ENCODE measurements at regions not wholly inside any gene's neighbourhood (a gene's known extent, or its start where the extent isn't known, plus 50 kb on each side); places are given as distances from the start of the nearest gene placed in this dataset.

DNA sequence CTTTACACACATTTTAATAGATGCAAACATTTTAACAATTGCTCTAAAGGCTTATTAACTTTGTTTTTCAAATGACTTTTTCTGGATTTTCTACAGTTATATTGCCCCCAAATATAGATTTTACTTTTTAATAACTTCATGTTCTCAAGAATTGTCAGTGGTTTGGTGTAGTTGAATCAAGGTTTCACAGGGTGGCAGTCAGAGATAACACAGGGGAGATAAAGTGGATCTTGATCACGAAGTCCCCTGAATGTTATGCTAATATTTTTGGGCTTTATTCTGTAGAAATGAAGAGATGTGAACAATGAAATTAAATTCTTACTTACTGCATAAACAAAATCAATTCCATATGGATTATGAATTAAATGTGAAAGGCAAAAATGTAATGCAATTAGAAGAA, 248.1 kb downstream of the AEBP2 start:
- H3K36me3 ChIP-seq (ENCODE audit: control insufficient read depth in 4 of 4, insufficient read depth in 3 of 4, low read depth in 1 of 4, low read length in 3 of 4): no peaks in the 10 kb centered on the region
- no peaks in the 10 kb centered on the region for H3K9me3 ChIP-seq (ENCODE audit: control insufficient read depth in 4 of 4, low read length in 3 of 4)
- no peaks in the 10 kb centered on the region for H3K4me1 ChIP-seq (ENCODE audit: control insufficient read depth in 4 of 4, insufficient read depth in 4 of 4, low read length in 3 of 4)
- no peak overlapping the region for H3K27ac ChIP-seq (ENCODE audit: low read depth in 1 of 2, low read length in 2 of 2)
- H3K9ac ChIP-seq (ENCODE audit: low read depth in 1 of 2, low read length in 2 of 2): no peak overlapping the region
- H3K4me3 ChIP-seq (ENCODE audit: low read depth in 1 of 3, low read length in 3 of 3): no peak overlapping the region
- H3K27me3 ChIP-seq (ENCODE audit: control insufficient read depth in 4 of 4, insufficient read depth in 4 of 4, low read length in 3 of 4): no peaks in the 10 kb centered on the region
- no peak for DNase-seq (ENCODE audit: low spot score)
- WGBS: 91% methylated on average over 1 of the region's 1 CpG
- no peak for TF ChIP-seq FOXA1 (IDR thresholded peaks at IDR 0.05)
- TF ChIP-seq TAF1 (conservative IDR thresholded peaks at IDR 0.05): no peak
- no peak for TF ChIP-seq ZBTB33 (IDR thresholded peaks at IDR 0.05)
- no peak for TF ChIP-seq CTCF (IDR thresholded peaks at IDR 0.05; ENCODE audit: low read depth, low read length, missing input control)
- TF ChIP-seq RAD21 (IDR thresholded peaks at IDR 0.05): no peak
- TF ChIP-seq HNF4G (IDR thresholded peaks at IDR 0.05): no peak
- no peak for TF ChIP-seq GABPA (IDR thresholded peaks at IDR 0.05 in 1 of 2, conservative IDR thresholded peaks at IDR 0.05 in 1 of 2)
- TF ChIP-seq YY1 (IDR thresholded peaks at IDR 0.05): no peak
- TF ChIP-seq, protein P1, sequence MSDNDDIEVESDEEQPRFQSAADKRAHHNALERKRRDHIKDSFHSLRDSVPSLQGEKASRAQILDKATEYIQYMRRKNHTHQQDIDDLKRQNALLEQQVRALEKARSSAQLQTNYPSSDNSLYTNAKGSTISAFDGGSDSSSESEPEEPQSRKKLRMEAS (IDR thresholded peaks at IDR 0.05): no peak
- no peak for TF ChIP-seq HNF4A (conservative IDR thresholded peaks at IDR 0.05)

- WGBS: 97% methylated on average over 1 of the region's 1 CpG
- Histone ChIP-seq H3K4me1 (ENCODE audit: control insufficient read depth in 4 of 4, insufficient read depth in 4 of 4, low read length in 3 of 4) (no peaks in the 10 kb centered on the region), H3K27me3 (ENCODE audit: control insufficient read depth in 4 of 4, insufficient read depth in 4 of 4, low read length in 3 of 4) (no peaks in the 10 kb centered on the region), H3K36me3 (ENCODE audit: control insufficient read depth in 4 of 4, insufficient read depth in 3 of 4, low read depth in 1 of 4, low read length in 3 of 4) (no peaks in the 10 kb centered on the region), H3K9ac (ENCODE audit: low read depth in 1 of 2, low read length in 2 of 2) (no peak overlapping the region), H3K4me3 (ENCODE audit: low read depth in 1 of 3, low read length in 3 of 3) (no peak overlapping the region), H3K27ac (ENCODE audit: low read depth in 1 of 2, low read length in 2 of 2) (no peak overlapping the region), H3K9me3 (ENCODE audit: control insufficient read depth in 4 of 4, low read length in 3 of 4) (no peaks in the 10 kb centered on the region)
- TF ChIP-seq CTCF (IDR thresholded peaks at IDR 0.05; ENCODE audit: low read depth, low read length, missing input control): no peak
- no peak for TF ChIP-seq RXRA (IDR thresholded peaks at IDR 0.05)
- TF ChIP-seq JUND (IDR thresholded peaks at IDR 0.05): no peak
- no peak for TF ChIP-seq RAD21 (IDR thresholded peaks at IDR 0.05)
- no peak for TF ChIP-seq NR2F2 (IDR thresholded peaks at IDR 0.05)
- TF ChIP-seq, protein P2, sequence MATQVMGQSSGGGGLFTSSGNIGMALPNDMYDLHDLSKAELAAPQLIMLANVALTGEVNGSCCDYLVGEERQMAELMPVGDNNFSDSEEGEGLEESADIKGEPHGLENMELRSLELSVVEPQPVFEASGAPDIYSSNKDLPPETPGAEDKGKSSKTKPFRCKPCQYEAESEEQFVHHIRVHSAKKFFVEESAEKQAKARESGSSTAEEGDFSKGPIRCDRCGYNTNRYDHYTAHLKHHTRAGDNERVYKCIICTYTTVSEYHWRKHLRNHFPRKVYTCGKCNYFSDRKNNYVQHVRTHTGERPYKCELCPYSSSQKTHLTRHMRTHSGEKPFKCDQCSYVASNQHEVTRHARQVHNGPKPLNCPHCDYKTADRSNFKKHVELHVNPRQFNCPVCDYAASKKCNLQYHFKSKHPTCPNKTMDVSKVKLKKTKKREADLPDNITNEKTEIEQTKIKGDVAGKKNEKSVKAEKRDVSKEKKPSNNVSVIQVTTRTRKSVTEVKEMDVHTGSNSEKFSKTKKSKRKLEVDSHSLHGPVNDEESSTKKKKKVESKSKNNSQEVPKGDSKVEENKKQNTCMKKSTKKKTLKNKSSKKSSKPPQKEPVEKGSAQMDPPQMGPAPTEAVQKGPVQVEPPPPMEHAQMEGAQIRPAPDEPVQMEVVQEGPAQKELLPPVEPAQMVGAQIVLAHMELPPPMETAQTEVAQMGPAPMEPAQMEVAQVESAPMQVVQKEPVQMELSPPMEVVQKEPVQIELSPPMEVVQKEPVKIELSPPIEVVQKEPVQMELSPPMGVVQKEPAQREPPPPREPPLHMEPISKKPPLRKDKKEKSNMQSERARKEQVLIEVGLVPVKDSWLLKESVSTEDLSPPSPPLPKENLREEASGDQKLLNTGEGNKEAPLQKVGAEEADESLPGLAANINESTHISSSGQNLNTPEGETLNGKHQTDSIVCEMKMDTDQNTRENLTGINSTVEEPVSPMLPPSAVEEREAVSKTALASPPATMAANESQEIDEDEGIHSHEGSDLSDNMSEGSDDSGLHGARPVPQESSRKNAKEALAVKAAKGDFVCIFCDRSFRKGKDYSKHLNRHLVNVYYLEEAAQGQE (IDR thresholded peaks at IDR 0.05): no peak
- TF ChIP-seq HNF4G (IDR thresholded peaks at IDR 0.05): no peak
- TF ChIP-seq SP1 (IDR thresholded peaks at IDR 0.05): no peak
- no peak for TF ChIP-seq EGR1 (IDR thresholded peaks at IDR 0.05; ENCODE audit: low read depth in 2 of 2)
- no peak for TF ChIP-seq FOXA2 (IDR thresholded peaks at IDR 0.05)
- no peak for DNase-seq (ENCODE audit: low spot score)
These were observed 249.2 kb downstream of the AEBP2 start for GRCh38 chr12:19688532-19688931.
